HepG2 (cell line): ENCODE measurements at regions not wholly inside any gene's neighbourhood (a gene's known extent, or its start where the extent isn't known, plus 50 kb on each side); places are given as distances from the start of the nearest gene placed in this dataset.

Source experiments
- ARNT ChIP-seq: fragments of 450-650 bp; IDR thresholded peaks from 2 replicates; pipeline ENCODE4 v1.6.1; 2017
- BCL6 ChIP-seq: IDR thresholded peaks from 2 replicates; pipeline ENCODE4 v1.6.1; 2016; ENCODE audit warnings: missing genetic modification reagents, missing compliant biosample characterization
- CENPBD1 ChIP-seq: sonication (generic); formaldehyde crosslinking; IDR thresholded peaks from 2 replicates; pipeline ENCODE4 v1.8.0; 2022; ENCODE audit warnings: missing genetic modification reagents, low read depth, mild to moderate bottlenecking, borderline replicate concordance
- E2F5 ChIP-seq: sonication (generic); formaldehyde crosslinking; conservative IDR thresholded peaks from 2 replicates; pipeline ENCODE4 v1.4.0; 2020; ENCODE audit warnings: missing genetic modification reagents
- IRF2 ChIP-seq: IDR thresholded peaks from 2 replicates; pipeline ENCODE4 v1.6.1; 2018; ENCODE audit warnings: missing genetic modification reagents, missing compliant biosample characterization
- KAT8 ChIP-seq: IDR thresholded peaks from 2 replicates; pipeline ENCODE4 v1.6.1; 2016; ENCODE audit warnings: missing genetic modification reagents, missing compliant biosample characterization
- KLF16 ChIP-seq, 2 experiments: sonication (generic) in 1 of 2; formaldehyde crosslinking in 1 of 2; IDR thresholded peaks; 2 replicates each; pipeline versions ENCODE4 v1.6.1 to v1.8.0; 2016 to 2023; ENCODE audit warnings: missing genetic modification reagents in 2 of 2, missing compliant biosample characterization in 1 of 2
- MBNL3 ChIP-seq: fragments of 250-450 bp; sonication (Bioruptor Pico); conservative IDR thresholded peaks from 2 replicates; pipeline ENCODE4 v1.8.0; 2022; ENCODE audit warnings: mild to moderate bottlenecking, inconsistent platforms
- MED13 ChIP-seq: sonication (generic); formaldehyde crosslinking; IDR thresholded peaks from 2 replicates; pipeline ENCODE4 v1.5.0; 2020; ENCODE audit warnings: missing genetic modification reagents
- MLXIP ChIP-seq: sonication (generic); formaldehyde crosslinking; IDR thresholded peaks from 2 replicates; pipeline ENCODE4 v1.9.0; 2021; ENCODE audit warnings: missing genetic modification reagents, borderline replicate concordance
- MYPOP ChIP-seq: sonication (generic); formaldehyde crosslinking; IDR thresholded peaks from 2 replicates; pipeline ENCODE4 v1.8.1; 2023; ENCODE audit warnings: mild to moderate bottlenecking, moderate library complexity, missing genetic modification reagents
- POGZ ChIP-seq: sonication (generic); formaldehyde crosslinking; IDR thresholded peaks from 2 replicates; pipeline ENCODE4 v1.4.0; 2020; ENCODE audit warnings: mild to moderate bottlenecking, missing genetic modification reagents
- RAD21 ChIP-seq: fragments of 450-650 bp; formaldehyde crosslinking; IDR thresholded peaks from 2 replicates; pipeline ENCODE4 v1.5.0; 2020; ENCODE audit warnings: mild to moderate bottlenecking
- RARA ChIP-seq: IDR thresholded peaks from 2 replicates; pipeline ENCODE4 v1.6.1; 2016; ENCODE audit warnings: missing genetic modification reagents, missing compliant biosample characterization
- SMAD1 ChIP-seq: sonication (generic); formaldehyde crosslinking; IDR thresholded peaks from 2 replicates; pipeline ENCODE4 v1.4.0; 2020; ENCODE audit warnings: missing genetic modification reagents, low read depth, mild to moderate bottlenecking, borderline replicate concordance
- SMAD3 ChIP-seq: sonication (generic); formaldehyde crosslinking; IDR thresholded peaks from 2 replicates; pipeline ENCODE4 v1.4.0; 2020; ENCODE audit warnings: missing genetic modification reagents
- SOX5 ChIP-seq: IDR thresholded peaks from 2 replicates; pipeline ENCODE4 v1.6.1; 2016; ENCODE audit warnings: borderline replicate concordance
- SRSF4 ChIP-seq: fragments of 200-400 bp; formaldehyde crosslinking; IDR thresholded peaks from one replicate; pipeline ENCODE4 v1.6.1; 2018; ENCODE audit warnings: mild to moderate bottlenecking, low read depth, low read length, moderate library complexity; ENCODE audit not compliant: poor library complexity, severe bottlenecking
- TBP ChIP-seq: sonication (generic); formaldehyde crosslinking; IDR thresholded peaks from 2 replicates; pipeline ENCODE4 v1.5.0; 2020; ENCODE audit warnings: missing genetic modification reagents
- ZFY ChIP-seq: sonication (generic); formaldehyde crosslinking; IDR thresholded peaks from 2 replicates; pipeline ENCODE4 v1.4.0; 2020; ENCODE audit warnings: missing genetic modification reagents
- ZNF333 ChIP-seq: sonication (generic); formaldehyde crosslinking; IDR thresholded peaks from 2 replicates; pipeline ENCODE4 v1.4.0; 2020; ENCODE audit warnings: mild to moderate bottlenecking, missing genetic modification reagents, borderline replicate concordance
- ZNF432 ChIP-seq: sonication (generic); formaldehyde crosslinking; IDR thresholded peaks from 2 replicates; pipeline ENCODE4 v1.5.0; 2020; ENCODE audit warnings: missing genetic modification reagents, mild to moderate bottlenecking, borderline replicate concordance
- ZNF557 ChIP-seq: sonication (generic); formaldehyde crosslinking; IDR thresholded peaks from 2 replicates; pipeline ENCODE4 v1.4.0; 2020; ENCODE audit warnings: missing genetic modification reagents
- ZNF558 ChIP-seq: sonication (generic); formaldehyde crosslinking; IDR thresholded peaks from 2 replicates; pipeline ENCODE4 v1.9.0; 2022; ENCODE audit warnings: mild to moderate bottlenecking, missing genetic modification reagents, borderline replicate concordance
- ZNF589 ChIP-seq: sonication (generic); formaldehyde crosslinking; conservative IDR thresholded peaks from 2 replicates; pipeline ENCODE4 v1.8.0; 2022; ENCODE audit warnings: mild to moderate bottlenecking, moderate library complexity, missing genetic modification reagents
- TF ChIP-seq, protein P1 (sequence below): sonication (generic); formaldehyde crosslinking; IDR thresholded peaks from 2 replicates; pipeline ENCODE4 v1.4.0; 2020; ENCODE audit warnings: missing genetic modification reagents, borderline replicate concordance

GRCh38 chr13:26989261-26989956 lies 182.2 kb downstream of the USP12 start (continued):
- TF ChIP-seq SMAD1: no peak
- TF ChIP-seq SOX5 (CRISPR knock-in tag): 0 out of 2 replicates have a peak, but pooled peaks have one; percentile 19
- TF ChIP-seq E2F5 (CRISPR knock-in tag): no peak
- TF ChIP-seq TBP (CRISPR knock-in tag): no peak
- TF ChIP-seq SRSF4: no peak
- no peak for TF ChIP-seq MBNL3 (CRISPR knock-in tag)
- no peak for TF ChIP-seq MYPOP
- no peak for TF ChIP-seq POGZ (CRISPR knock-in tag)
- TF ChIP-seq KLF16 (CRISPR knock-in tag; IDR thresholded peaks at IDR 0.05): no peak
- TF ChIP-seq ARNT: no peak
- TF ChIP-seq CENPBD1 (CRISPR knock-in tag): no peak
- TF ChIP-seq BCL6 (CRISPR knock-in tag): no peak
- TF ChIP-seq IRF2 (CRISPR knock-in tag): no peak
- no peak for TF ChIP-seq ZNF558 (CRISPR knock-in tag)
- TF ChIP-seq RARA (CRISPR knock-in tag): peak; percentile 32; the same call in 1 of the 2 replicates
- no peak for TF ChIP-seq MLXIP (CRISPR knock-in tag)
- TF ChIP-seq ZNF589 (CRISPR knock-in tag): no peak
- TF ChIP-seq, protein P1, sequence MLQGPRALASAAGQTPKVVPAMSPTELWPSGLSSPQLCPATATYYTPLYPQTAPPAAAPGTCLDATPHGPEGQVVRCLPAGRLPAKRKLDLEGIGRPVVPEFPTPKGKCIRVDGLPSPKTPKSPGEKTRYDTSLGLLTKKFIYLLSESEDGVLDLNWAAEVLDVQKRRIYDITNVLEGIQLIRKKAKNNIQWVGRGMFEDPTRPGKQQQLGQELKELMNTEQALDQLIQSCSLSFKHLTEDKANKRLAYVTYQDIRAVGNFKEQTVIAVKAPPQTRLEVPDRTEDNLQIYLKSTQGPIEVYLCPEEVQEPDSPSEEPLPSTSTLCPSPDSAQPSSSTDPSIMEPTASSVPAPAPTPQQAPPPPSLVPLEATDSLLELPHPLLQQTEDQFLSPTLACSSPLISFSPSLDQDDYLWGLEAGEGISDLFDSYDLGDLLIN (CRISPR knock-in tag): no peak
- no peak for TF ChIP-seq ZFY (CRISPR knock-in tag)
- no peak for TF ChIP-seq ZNF333 (CRISPR knock-in tag)
- no peak for TF ChIP-seq KAT8 (CRISPR knock-in tag)
- TF ChIP-seq ZNF557: no peak
- no peak for TF ChIP-seq RAD21 (CRISPR knock-in tag)
- TF ChIP-seq ZNF432: no peak
- no peak for TF ChIP-seq SMAD3
- TF ChIP-seq MED13 (CRISPR knock-in tag): no peak
